GM18507 (cell line): ENCODE measurements at regions not wholly inside any gene's neighbourhood (a gene's known extent, or its start where the extent isn't known, plus 50 kb on each side); places are given as distances from the start of the nearest gene placed in this dataset.
"Not testable (repeated sequence)": the region's sequence is repeated elsewhere in the genome, so short reads cannot be mapped to it uniquely, and the experiment has no call there.

Experiments
- DNase-seq: peaks from one replicate; pipeline ENCODE4 v3.0.0; 2011; ENCODE audit warnings: low read depth; ENCODE audit not compliant: insufficient read length; ENCODE audit errors: extremely low spot score
- FAIRE-seq: peaks from 2 replicates; lab custom pipeline; 2011; peaks lifted over from hg19 to GRCh38; lab: Jason Lieb, UNC

GRCh38 chr13:81171065-81171647 is 830.2 kb upstream of the SPRY2 start:
- no peak for DNase-seq
- no peak for FAIRE-seq

- DNase-seq, FAIRE-seq: not testable (repeated sequence)
These were observed 822.9 kb upstream of the SPRY2 start for GRCh38 chr13:81163823-81164222.

GRCh38 chr13:81153478-81153877 is 812.6 kb upstream of the SPRY2 start:
- no peak for DNase-seq

GRCh38 chr13:81148822-81149221 is 807.9 kb upstream of the SPRY2 start:
- DNase-seq: no peak
- FAIRE-seq: no peak

More at GRCh38 chr13:81153478-81153877, 812.6 kb upstream of the SPRY2 start:
- no peak for FAIRE-seq

- DNase-seq, FAIRE-seq: not testable (repeated sequence)
These were observed 805.6 kb upstream of the SPRY2 start for GRCh38 chr13:81146576-81146975.

GRCh38 chr13:81142306-81142999 is 801.5 kb upstream of the SPRY2 start:
- DNase-seq (no peak), FAIRE-seq (no peak)

GRCh38 chr13:81140675-81141074 is 799.7 kb upstream of the SPRY2 start:
- DNase-seq (no peak), FAIRE-seq (no peak)

GRCh38 chr13:81139987-81140386 is 799.1 kb upstream of the SPRY2 start:
- no peak for FAIRE-seq

GRCh38 chr13:81138353-81138980 is 797.5 kb upstream of the SPRY2 start:
- no peak for FAIRE-seq
- DNase-seq: no peak

More at GRCh38 chr13:81139987-81140386, 799.1 kb upstream of the SPRY2 start:
- no peak for DNase-seq

GRCh38 chr13:81133066-81133465 is 792.1 kb upstream of the SPRY2 start:
- no peak for DNase-seq

GRCh38 chr13:81117416-81117815 is 776.5 kb upstream of the SPRY2 start:
- FAIRE-seq: no peak
- DNase-seq: no peak

More at GRCh38 chr13:81133066-81133465, 792.1 kb upstream of the SPRY2 start:
- no peak for FAIRE-seq

- DNase-seq (no peak), FAIRE-seq (no peak)
These were observed 775.7 kb upstream of the SPRY2 start for GRCh38 chr13:81116461-81117282.

- FAIRE-seq (no peak), DNase-seq (no peak)
These were observed 768.1 kb upstream of the SPRY2 start for GRCh38 chr13:81109026-81109425.

GRCh38 chr13:81106348-81106747 is 765.4 kb upstream of the SPRY2 start:
- no peak for FAIRE-seq
- DNase-seq: no peak

GRCh38 chr13:81104035-81104715 is 763.2 kb upstream of the SPRY2 start:
- FAIRE-seq: no peak
- no peak for DNase-seq

- not testable (repeated sequence) for DNase-seq, FAIRE-seq
These were observed 761.1 kb upstream of the SPRY2 start for GRCh38 chr13:81102066-81102465.

- DNase-seq (no peak), FAIRE-seq (no peak)
These were observed 748.6 kb upstream of the SPRY2 start for GRCh38 chr13:81089371-81090157.

- FAIRE-seq: no peak
- no peak for DNase-seq
These were observed 740.1 kb upstream of the SPRY2 start for GRCh38 chr13:81080911-81081454.
